Activated effector memory CD4-positive, alpha-beta T cell treated with anti-CD3 and anti-CD28 coated beads, Interleukin-2, amount 50 U/mL, for 16 hours (primary cell): ENCODE measurements at regions not wholly inside any gene's neighbourhood (a gene's known extent, or its start where the extent isn't known, plus 50 kb on each side); places are given as distances from the start of the nearest gene placed in this dataset.

ENCODE experiments used
- DNase-seq: peaks from one replicate; pipeline ENCODE4 v3.0.0-alpha.2; 2020

DNA sequence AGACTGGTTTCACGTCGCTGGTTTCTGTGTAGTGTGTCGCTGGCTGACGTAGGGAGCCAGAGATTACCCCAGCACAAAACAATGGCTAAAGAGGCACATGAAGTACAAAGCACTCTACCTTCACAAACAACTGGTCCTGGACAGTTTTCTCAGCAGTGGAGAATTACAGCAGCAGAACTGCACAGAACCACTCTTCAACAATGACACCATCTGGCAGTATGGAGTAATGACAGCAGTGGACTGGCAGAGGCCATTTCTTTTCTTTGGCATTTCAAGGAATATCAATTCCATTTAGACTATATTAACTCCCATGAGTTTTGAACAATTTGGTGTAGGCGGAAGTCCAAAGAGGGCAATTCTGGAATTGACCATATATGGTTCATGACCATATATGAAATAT is 1074.1 kb downstream of the AACS start:
- no peak for DNase-seq

DNA sequence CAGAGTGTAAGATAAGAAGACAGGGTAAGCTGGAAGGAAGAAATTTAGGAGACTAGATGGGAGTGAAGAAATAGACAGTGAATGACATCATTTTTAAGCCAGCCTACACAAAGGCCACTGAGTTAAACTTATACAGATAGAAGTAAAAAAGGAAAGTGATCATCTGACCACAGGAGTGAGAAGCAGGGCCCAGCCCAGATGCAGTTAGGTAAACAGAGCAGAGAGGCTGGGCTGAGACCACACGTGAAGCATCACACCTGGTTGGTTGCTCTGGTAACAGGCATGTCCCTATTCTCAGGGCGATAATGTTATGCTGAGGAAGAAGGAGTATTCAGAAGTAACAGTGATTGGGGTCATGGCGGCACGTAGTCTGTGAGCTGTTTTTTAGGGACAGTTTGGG is 1079.4 kb downstream of the AACS start:
- no peak for DNase-seq

DNA sequence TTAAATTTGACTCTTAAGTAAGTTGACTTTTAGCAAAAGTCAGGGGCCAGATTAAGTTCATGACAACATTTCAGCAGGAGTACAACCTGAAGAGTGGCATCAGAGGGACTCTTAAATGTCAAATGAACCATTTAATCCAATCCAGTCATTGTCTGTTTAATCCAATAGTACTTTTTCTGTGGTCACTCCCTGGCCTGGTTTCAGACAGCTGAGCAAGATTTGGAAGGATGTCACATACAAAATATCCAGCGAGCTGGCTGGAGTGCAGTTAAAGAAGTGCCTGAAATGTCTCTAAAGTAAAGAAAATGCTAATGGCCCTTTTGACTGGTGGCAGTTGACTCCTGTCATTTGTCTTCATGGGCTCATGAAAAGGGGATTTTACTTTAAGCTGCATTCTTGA is 1082.1 kb downstream of the AACS start:
- no peak for DNase-seq

DNA sequence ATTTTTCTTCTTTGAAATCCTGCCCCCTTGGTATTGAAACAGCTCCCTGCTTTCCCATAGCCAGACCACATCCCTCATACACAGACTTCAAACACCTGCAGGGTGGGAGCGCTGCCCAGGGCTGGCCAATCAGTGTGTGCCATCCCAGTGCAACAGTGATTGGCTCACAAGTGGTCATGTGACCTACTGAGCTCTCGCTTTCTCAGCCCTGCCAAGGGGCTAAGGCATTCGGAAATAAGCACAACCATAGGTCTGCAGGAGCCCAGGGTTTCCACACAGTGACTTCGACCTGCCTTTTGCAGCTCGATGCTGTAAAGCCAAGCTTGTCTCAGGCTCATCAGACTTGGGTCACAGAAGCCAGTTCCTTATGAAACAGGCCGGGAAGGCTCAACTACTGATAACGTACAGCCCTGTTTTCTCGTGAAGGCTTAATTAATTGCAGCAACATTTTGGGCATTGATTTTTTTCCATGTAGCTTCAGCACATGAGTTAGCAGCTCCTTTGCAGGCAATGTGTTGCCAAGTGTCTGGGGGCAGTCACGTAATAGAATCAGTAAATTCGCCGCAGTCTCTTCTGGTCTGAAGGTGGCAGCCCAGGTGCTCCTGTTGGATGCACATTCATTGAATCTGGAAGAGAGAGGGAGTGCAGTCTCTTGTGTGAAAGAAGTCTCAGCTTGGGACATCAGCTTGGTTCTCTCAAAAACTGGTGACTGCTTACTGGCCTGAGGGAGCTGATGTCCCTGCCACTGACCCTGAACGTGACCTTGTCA is 1091.8 kb downstream of the AACS start:
- DNase-seq, result no peak

DNA sequence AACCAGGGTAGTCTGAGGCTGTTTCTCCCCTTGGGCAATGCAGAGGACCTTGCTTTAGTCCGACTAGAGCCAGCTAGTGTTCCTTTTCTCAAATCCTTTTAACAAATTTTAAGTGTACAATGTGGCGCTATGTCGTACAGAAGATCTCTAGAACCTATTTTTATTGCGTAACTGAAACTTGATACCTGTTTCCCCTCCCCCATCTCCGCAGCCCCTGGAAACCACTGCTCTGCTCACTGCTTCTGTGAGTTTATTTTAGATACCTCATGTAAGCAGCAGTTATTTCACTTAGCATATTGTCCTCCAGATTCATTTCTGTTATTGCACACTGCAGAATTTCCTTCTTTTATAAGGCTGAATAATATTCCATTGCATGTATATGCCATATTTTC is 1092.3 kb downstream of the AACS start:
- DNase-seq, result no peak

DNA sequence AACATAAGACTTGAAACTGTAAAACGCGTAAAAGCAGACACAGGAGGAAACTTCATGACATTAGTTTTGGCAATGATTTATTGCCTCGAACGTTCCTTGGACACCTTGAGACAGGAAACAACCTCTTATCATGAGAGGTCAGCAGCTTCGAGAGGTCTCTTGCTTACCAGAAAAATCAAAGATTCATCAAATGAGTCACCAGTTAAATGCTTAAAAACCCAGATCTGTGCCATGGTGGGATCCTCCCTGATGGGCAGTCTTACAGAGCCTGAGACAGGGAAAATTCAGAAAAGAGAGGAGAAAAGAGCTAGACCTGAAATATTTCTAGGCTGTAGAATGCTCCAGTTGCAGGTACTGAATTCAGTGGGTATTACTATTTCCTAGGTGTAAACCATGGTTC is 1093.9 kb downstream of the AACS start:
- no peak for DNase-seq

DNA sequence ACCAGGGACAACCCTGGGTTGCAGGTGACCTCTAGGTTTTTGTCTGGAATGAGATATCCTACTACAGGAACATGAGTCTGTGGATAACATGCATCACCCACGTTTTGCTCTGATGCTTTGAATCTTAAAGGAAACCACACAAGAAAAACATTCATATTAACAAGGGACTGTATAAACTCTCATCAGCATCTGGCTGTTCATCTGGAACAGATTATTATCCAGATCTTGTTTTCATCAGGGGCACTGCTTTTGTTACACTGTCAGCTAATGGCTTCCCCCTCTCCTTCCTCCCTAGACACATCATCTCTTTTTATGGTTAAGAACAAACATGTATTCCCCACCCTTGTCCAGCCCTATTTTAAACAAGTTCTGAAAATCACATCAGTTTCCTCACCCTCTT is 1095.7 kb downstream of the AACS start:
- no peak for DNase-seq

DNA sequence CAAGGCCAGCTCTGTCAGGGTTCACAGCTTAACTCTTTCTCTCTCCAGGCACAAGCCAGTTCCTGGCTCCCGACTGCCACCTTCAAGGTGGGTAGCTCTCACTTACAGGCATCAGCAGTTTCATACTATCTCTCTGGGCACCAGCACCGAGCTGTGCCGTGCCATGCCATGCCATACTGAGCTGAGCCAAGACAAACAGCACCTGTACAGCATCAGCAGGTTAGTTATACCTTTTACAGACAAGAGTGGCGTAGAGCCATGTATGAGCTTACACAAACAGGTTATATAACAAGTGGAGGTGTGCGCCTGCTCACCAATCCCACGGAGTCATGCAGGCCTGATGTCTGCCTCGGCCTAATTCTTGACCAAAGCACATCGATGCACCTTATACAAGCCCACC is 1098.7 kb downstream of the AACS start:
- DNase-seq, result no peak

DNA sequence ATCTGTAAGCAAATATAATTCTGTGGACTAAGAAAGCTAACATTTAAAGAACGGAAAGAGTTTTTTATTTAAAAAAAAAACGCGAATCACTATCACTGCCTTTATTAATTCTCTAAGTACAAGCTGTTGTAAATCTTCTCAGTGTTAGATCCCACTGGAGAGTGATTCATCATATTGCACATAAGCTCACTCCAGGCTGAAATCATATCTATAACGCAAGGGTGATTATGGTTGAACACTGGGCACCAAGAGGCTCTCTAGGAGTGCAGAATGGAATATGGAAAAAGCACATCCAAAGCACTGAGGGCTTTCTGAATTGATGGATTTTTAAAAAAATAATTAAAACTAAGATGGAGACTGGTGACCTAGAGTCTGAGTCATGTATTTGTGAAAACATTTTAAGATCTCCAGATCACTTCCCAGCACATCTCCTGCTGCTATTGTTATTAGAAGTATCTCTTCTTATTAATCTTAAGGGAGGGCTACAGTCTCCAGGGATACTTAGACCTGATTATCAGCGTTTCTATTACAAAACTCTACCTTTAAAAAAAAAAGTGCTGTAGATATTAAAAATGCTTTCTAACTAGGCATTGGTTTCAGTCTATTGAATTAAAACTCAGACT is 1106.8 kb downstream of the AACS start:
- no peak for DNase-seq

DNA sequence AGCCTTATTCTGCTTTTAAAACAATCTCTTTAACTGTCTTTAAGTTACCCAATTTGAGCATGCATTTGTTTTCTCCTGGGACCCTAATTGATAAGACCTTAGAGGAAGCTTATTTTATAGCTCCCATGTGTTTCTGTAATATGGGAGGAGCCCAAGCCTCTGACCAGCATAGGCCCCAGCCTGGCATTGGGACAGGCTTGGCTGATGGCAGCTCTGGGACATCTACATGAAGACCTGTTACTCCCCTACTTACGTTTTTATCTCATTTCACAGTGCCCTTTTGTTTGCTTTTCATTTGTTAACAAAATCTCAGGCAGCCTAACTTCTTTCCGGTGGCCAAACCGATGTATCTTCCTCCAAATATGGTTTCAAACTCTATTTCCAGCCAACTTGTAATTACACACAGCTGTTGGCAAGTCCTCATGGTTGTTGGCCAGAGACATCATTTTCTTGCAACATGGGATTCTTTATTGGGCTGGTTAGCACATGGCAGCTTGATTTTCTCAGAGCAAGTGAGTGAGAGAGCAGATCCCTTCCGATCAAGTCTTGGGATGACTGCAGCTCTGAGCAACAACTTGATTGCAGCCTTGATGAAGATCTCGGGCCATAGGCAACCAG is 1117.5 kb downstream of the AACS start:
- no peak for DNase-seq

DNA sequence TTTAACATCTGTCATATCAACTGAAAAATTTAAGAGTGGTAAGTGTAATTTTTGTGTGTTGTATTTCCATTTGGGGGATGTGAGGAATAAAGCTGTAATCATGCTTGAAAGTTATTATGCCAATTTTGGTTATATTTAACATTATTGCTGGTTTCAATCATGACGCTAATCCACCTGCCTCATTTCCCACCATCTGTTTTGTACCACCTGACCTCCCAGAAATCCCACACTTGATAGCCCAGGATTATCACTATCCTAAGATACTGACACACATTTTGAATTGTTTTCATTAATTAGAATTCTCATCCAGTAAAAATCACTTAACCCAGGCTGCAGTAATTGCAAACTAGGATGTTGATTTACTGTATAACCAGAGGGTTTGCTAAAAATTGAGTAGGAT is 1119.8 kb downstream of the AACS start:
- DNase-seq, result no peak

DNA sequence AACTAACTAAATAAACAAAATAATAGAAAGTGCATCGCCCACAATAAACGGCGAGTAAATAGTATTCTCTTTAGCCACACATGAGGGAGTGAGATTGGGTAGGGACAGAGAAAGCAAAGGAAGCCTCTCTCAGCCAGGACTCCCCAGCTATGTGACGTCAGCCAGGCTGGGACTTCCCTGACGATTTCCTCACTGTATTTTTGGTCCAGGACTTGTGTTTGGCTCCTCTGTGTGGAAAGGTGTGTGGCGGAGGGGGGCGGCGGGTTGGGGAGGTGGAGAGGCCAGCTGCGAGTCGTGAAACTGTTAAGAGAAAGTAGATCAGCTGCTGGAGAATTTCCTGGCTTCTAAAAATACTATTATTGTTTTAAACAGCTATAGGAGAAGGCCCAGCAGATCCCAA is 1124.6 kb downstream of the AACS start:
- DNase-seq, result no peak

DNA sequence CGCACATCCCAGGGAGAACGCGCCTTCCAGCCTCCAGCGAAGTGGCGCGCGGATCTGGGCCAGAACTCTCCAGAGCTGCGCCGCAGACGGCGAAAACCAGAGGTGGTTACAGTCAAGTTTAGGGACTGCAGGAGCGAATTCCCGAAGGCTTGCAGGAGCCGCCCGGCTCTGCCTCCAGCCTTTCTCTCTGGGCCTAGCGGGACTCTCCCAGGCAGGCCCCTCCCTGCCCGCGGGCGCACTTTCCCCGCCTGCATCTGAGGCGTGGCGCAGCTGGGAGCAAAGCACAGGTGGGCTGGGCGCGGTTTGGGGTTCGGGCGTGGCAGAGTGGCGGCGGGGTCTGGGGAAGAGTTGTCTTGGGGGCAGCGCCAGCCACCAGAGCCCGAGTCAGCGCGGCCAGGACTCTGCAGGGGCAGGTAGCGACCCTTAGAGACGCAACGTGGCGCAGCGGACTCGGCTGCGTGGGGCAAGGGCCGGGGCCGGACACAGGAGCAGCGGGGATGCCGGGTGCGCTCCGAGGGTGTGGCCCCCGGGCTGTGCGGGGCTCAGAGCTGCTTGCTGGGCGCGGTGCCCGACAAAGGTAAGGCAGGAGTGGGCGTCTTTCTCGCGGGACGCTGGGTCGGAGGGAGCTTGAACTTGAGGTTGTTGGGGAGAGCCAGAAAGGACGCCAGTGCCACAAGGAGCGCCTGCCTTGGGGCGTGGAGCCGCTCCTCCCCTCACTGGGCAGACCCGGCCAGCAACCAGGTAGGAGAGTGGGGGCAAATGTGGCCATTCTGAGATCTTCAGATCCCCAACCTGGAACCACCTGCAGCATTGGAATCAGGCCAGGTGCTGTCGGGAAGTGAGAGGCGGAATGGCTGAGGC is 1126.0 kb downstream of the AACS start:
- DNase-seq, result no peak

DNA sequence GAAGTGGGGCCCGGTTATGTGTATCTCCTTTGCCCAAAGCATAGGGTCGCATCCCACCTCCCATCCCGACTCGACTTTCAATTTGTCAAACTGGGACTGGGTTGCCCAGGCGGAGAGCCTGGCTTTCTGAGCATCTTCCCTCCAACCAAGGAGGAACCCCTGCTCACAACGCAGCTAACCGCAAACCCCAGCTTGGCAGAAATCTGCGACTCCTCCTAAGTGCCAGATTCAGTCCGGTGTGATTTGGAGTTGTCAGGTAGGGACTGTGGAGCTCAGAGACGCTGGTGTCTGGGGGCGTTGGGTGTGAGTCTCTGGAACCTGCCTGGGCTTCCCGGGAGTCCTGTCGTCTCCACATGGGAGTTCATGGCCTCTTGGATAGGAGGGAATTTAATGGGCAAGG is 1126.7 kb downstream of the AACS start:
- no peak for DNase-seq

DNA sequence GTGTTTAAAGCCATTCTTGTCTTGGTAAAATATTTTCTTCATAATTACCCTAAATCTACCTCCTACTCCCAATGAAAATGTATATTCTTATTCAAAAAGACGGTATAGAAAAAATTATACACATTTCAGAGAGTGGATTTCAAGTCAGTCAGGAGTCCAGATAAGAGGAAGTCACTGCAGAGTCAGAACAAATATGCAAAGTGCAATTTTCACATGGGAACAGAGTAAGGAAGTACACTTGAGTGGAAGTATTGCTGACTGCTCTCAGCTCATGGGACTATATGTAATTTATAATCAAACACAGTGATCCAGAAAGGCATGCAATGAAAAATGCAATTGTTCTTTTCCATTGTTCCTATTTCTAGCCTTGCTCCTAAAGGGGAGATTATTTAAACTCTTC is 1128.0 kb downstream of the AACS start:
- no peak for DNase-seq

DNA sequence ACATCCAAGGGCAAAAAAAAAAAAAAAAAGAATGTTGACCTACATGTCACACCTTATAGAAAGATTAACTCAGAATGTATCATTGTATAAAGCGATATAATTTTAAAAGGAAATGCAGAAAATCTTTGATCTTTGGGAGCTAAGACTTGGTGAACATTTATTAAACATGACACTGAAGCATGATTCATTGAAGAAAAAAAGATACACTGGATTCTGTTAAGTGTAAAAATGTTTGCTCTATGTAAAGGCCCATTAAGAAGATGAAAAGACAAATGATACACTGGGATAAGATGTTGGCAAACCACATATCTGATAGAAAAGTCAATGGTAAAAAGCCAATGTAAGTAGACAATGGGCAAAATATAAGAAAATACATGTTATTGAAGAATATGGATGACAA is 1131.0 kb downstream of the AACS start:
- DNase-seq, result no peak

DNA sequence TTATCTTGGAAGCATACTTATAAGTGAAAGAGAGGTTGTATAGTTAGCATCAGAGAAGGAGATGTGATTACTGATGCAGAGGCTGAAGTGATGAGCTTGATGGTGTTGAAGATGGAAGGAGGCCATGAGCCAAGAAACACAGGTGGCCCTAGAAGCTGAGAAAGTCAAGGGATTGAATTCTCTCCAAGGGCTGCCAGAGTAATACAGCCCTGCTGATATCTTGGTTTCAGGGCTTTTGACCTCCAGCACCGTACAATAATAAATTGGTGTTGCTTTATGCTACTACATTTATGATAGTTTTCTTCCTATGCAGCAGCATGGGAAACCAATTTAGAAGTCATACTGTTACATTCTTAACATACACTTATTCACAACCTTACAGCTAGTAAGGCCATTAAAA is 1133.3 kb downstream of the AACS start:
- DNase-seq, result no peak

DNA sequence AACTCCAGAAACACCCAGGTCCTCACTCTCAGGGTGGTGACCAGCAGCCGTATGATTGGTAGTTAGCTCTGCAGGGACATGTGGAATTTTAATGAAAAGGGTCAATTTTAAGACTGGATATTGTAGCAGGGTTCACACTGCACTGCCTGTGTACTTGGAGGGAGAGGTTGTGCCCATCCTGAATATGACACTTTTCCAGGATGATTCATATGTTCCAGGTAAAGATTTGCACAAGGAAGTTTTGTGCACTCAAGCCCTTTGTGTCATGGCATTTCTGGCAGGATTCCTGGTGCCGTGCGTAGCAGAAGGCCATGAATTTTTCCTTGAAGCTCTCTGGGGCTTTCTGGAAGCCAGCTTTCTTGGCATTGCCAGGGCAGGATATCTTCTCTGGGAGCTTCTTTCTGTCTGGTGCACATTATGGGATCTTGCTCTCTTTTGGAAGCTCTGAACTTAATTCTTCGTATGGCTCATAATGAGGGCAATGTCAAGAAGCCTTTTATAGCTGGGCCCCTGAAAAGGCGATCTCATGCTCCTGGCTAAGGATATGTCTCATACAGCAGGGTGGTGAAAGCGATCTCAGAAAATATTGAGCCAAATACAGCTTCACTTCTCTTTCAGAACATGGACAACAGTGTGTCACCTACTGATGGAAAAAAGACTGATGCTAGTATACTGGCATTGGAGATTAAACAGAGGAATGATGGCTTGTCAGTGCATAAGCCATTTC is 1133.9 kb downstream of the AACS start:
- no peak for DNase-seq

DNA sequence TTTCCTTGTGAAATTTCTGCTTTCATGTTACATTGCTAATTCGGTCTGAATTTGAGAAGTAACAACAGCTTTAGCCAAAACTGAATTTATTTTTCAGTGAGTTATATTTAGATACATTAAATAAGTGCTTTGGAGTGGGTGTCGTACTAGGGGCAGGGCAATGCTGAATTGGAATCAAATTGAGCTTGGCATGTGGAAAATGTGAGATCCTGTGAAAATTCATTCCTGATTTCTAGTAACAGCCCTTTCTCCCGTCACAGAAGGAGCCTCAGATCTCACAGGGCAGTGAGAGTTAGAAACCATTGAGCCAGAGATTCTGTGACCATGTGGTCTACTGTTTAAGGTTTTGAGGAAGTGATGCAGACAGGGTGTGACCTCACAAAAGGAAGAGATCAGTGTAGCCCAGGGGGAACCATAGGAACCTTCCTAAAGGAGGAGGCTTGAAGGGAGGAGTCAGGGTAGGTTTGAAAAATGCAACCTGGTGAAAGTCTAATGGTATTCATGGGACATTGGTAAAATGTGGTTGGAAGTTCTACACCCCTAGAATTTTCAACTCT is 1136.8 kb downstream of the AACS start:
- no peak for DNase-seq

DNA sequence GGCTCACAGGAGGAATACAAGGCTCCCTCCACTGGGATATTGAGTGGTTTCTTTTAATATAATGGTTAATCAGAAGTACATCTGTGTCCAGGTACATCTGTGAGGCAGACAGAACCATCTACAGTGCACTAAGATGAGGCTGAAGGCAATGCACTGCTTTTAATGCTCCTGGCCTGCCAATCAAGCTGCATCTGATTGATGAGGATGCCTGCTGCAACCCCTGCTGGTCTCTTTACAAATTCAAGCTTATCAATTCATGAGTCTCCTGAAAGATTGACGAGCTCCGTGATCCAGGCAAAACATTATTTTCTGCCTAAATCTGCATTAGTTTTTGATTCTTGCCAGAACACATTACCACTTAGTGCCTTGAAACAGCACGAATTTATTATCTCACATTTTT is 1139.1 kb downstream of the AACS start:
- no peak for DNase-seq

DNA sequence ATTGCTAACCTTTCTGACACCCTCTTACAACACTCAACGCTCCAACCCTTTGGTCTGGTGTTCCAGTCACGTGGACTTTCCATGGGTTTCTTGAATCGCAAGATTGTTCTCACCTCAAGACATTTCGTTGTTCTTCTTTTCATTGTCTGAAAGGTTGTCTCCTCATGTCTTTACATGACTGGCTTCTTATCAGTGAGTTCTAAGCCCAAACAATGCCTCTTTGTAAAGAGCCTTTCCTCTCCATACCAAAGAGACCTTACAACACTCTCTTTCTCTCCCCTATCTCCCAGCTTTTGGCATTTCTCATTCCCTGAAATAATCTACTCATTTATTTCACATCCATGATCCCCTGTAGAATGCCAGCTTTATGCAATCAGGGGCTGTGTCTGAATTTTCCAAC is 1144.8 kb downstream of the AACS start:
- DNase-seq, result no peak

DNA sequence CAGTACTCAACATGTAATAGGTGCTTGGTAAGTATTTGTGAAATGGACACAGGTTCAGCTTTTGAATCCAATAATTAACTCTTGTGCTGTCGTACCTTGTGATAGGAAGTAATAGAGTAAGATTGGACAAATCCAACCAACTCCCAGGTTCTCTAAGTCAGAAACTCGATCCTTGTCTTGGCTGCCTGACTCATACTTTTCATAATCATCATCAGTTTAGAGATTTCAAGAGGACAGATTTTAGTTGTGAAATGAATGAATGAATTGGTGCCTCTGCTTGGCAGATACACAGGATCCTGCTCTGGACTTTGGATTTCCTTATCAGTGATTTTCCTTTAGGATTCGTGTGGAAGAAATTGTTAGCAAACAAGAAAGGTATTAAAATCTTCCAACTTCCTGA is 1145.2 kb downstream of the AACS start:
- DNase-seq, result no peak

DNA sequence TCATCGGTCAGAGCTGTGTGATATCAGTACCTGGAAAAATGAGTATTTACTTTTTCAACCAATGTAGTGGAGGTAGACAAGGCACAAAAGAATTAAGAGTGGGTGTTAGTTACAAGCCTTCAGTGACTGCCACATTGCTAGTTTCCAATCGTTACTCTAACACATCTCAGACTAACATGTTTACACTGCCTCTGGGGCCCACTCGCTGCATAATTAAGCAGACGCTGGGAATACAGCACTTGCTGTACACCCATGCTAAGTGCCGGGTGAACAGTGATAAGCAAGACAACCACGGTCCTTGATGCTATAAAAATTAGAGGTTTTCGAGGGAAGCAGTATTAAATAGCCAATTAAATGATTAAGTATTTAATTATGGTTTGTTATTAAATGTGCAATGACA is 1147.6 kb downstream of the AACS start:
- DNase-seq, result no peak
